ENCODE measurements at regions not wholly inside any gene's neighbourhood (a gene's known extent, or its start where the extent isn't known, plus 50 kb on each side); places are given as distances from the start of the nearest gene placed in this dataset.

DNA sequence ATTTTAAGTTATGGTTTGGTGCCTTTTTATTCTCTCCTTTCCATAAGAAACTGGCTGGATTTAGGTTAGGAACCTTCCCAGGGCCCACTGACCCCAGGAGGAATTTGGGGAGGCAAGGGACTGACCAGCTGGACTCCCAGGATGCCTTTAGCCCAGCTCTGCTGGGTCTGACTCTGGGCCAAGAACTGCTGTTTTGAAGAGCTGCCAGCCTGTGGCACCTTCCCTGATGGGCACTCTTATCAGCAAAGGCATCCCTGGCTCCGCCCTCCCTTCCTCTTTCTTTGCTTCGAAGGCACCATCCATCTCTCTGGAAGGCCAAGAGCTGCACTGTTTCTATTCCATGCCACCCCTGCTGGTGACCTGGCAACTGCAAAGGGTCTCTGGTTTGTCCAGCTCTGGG, 174.7 kb downstream of the POU4F1 start:
- TF ChIP-seq ZBTB37 (CRISPR knock-in tag; IDR thresholded peaks at IDR 0.05) (no peak), ZSCAN30 (CRISPR knock-in tag; IDR thresholded peaks at IDR 0.05) (no peak), ZNF414 (CRISPR knock-in tag; IDR thresholded peaks at IDR 0.05) (no peak), TRIM24 (CRISPR knock-in tag; IDR thresholded peaks at IDR 0.05) (no peak), TARDBP (CRISPR knock-in tag; IDR thresholded peaks at IDR 0.05) (no peak), MNT (IDR thresholded peaks at IDR 0.05) (no peak), NR2F6 (IDR thresholded peaks at IDR 0.05) (no peak), NR2F6 (CRISPR knock-in tag; IDR thresholded peaks at IDR 0.05) (no peak), NONO (IDR thresholded peaks at IDR 0.05) (no peak), NONO (CRISPR knock-in tag; conservative IDR thresholded peaks at IDR 0.05) (no peak), ZNF713 (CRISPR knock-in tag; IDR thresholded peaks at IDR 0.05) (no peak), ZBED4 (CRISPR knock-in tag; IDR thresholded peaks at IDR 0.05; ENCODE audit: borderline replicate concordance) (no peak)
- TF ChIP-seq, protein P1, sequence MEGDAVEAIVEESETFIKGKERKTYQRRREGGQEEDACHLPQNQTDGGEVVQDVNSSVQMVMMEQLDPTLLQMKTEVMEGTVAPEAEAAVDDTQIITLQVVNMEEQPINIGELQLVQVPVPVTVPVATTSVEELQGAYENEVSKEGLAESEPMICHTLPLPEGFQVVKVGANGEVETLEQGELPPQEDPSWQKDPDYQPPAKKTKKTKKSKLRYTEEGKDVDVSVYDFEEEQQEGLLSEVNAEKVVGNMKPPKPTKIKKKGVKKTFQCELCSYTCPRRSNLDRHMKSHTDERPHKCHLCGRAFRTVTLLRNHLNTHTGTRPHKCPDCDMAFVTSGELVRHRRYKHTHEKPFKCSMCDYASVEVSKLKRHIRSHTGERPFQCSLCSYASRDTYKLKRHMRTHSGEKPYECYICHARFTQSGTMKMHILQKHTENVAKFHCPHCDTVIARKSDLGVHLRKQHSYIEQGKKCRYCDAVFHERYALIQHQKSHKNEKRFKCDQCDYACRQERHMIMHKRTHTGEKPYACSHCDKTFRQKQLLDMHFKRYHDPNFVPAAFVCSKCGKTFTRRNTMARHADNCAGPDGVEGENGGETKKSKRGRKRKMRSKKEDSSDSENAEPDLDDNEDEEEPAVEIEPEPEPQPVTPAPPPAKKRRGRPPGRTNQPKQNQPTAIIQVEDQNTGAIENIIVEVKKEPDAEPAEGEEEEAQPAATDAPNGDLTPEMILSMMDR (CRISPR knock-in tag; IDR thresholded peaks at IDR 0.05) = no peak
- TF ChIP-seq, protein P2, sequence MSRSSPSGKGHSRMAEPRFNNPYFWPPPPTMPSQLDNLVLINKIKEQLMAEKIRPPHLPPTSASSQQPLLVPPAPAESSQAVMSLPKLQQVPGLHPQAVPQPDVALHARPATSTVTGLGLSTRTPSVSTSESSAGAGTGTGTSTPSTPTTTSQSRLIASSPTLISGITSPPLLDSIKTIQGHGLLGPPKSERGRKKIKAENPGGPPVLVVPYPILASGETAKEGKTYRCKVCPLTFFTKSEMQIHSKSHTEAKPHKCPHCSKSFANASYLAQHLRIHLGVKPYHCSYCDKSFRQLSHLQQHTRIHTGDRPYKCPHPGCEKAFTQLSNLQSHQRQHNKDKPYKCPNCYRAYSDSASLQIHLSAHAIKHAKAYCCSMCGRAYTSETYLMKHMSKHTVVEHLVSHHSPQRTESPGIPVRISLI (CRISPR knock-in tag; IDR thresholded peaks at IDR 0.05; ENCODE audit: borderline replicate concordance) = no peak

Measured in HepG2 (cell line).